Fibroblast of lung (primary cell): ENCODE measurements at regions not wholly inside any gene's neighbourhood (a gene's known extent, or its start where the extent isn't known, plus 50 kb on each side); places are given as distances from the start of the nearest gene placed in this dataset.

Experiments used
- DNase-seq, 2 donors: peaks; one replicate each; pipeline versions ENCODE4 v3.0.0 to v3.0.0-alpha.2; 2010; ENCODE audit warnings: low read depth in 2 of 2
- H2AFZ ChIP-seq: 2 replicates; pipeline ENCODE4 v1.5.1; 2012; ENCODE audit warnings: low read length, control low read depth, inconsistent platforms
- H3K27ac ChIP-seq: 2 replicates; pipeline ENCODE4 v1.5.1; 2011; ENCODE audit warnings: low read length, control low read depth; ENCODE audit not compliant: insufficient read depth
- H3K27me3 ChIP-seq: 2 replicates; pipeline ENCODE4 v1.5.1; 2011; ENCODE audit warnings: mild to moderate bottlenecking, low read length; ENCODE audit not compliant: control insufficient read depth, insufficient read depth
- H3K36me3 ChIP-seq: 2 replicates; pipeline ENCODE4 v1.5.1; 2011; ENCODE audit warnings: low read length; ENCODE audit not compliant: control insufficient read depth, insufficient read depth
- H3K4me1 ChIP-seq: 2 replicates; pipeline ENCODE4 v1.5.1; 2011; ENCODE audit warnings: low read length; ENCODE audit not compliant: control insufficient read depth, insufficient read depth; ENCODE audit errors: extremely low read depth
- H3K4me2 ChIP-seq: 2 replicates; pipeline ENCODE4 v1.5.1; 2011; ENCODE audit warnings: low read length, control low read depth; ENCODE audit not compliant: insufficient read depth; ENCODE audit errors: extremely low read depth
- H3K4me3 ChIP-seq, 4 experiments: fragments of 200-600 bp in 1 of 4; sonication (generic) in 1 of 4; replicated peaks in 1 of 4; 2 replicates each; pipeline ENCODE4 v1.5.1; 2011 to 2016; ENCODE audit warnings: low read length in 4 of 4, low read depth in 3 of 4, mild to moderate bottlenecking in 3 of 4, control low read depth in 2 of 4, inconsistent platforms in 1 of 4, mixed read lengths in 1 of 4; ENCODE audit not compliant: insufficient read depth in 1 of 4; ENCODE audit errors: control extremely low read depth in 1 of 4
- H3K79me2 ChIP-seq: 2 replicates; pipeline ENCODE4 v1.5.1; 2012; ENCODE audit warnings: mild to moderate bottlenecking, low read length, inconsistent platforms; ENCODE audit not compliant: control insufficient read depth, insufficient read depth
- H3K9ac ChIP-seq: 2 replicates; pipeline ENCODE4 v1.5.1; 2011; ENCODE audit warnings: mild to moderate bottlenecking, low read length, control low read depth; ENCODE audit not compliant: insufficient read depth
- H3K9me3 ChIP-seq: 2 replicates; pipeline ENCODE4 v1.5.1; 2012; ENCODE audit warnings: low read depth, low read length; ENCODE audit not compliant: control insufficient read depth, insufficient read depth
- H4K20me1 ChIP-seq: 2 replicates; pipeline ENCODE4 v1.5.1; 2011; ENCODE audit warnings: low read length; ENCODE audit not compliant: control insufficient read depth, insufficient read depth; ENCODE audit errors: extremely low read depth
- CTCF ChIP-seq, 2 donors: IDR thresholded peaks in 1 of 2; conservative IDR thresholded peaks in 1 of 2; 1 replicate in 1 of 2; 2 replicates in 1 of 2; pipeline ENCODE4 v1.5.1; 2011 to 2012; ENCODE audit warnings: low read length in 2 of 2, control low read depth in 1 of 2, inconsistent platforms in 1 of 2, low read depth in 1 of 2, mild to moderate bottlenecking in 1 of 2
- EZH2 ChIP-seq: IDR thresholded peaks from 2 replicates; pipeline ENCODE4 v1.5.1; 2012; ENCODE audit warnings: low read length, control low read depth, mild to moderate bottlenecking; ENCODE audit errors: missing control alignments

GRCh38 chr22:47377926-47378560, 615.6 kb downstream of the TBC1D22A start:
- H3K36me3 ChIP-seq, result no peaks in the 10 kb centered on the region
- H3K27me3 ChIP-seq, result no peaks in the 10 kb centered on the region
- no peak overlapping the region for H3K4me3 ChIP-seq
- no peaks in the 10 kb centered on the region for H4K20me1 ChIP-seq
- no peak overlapping the region for H3K9ac ChIP-seq
- no peak for DNase-seq
- TF ChIP-seq EZH2, result no peak
- TF ChIP-seq CTCF (conservative IDR thresholded peaks at IDR 0.05 in 1 of 2, IDR thresholded peaks at IDR 0.05 in 1 of 2; ENCODE audit: low read depth in 1 of 2, low read length in 2 of 2), result no peak
- no peak overlapping the region for H3K4me2 ChIP-seq
- H3K27ac ChIP-seq, result no peak overlapping the region
- no peaks in the 10 kb centered on the region for H3K4me1 ChIP-seq
- no peaks in the 10 kb centered on the region for H3K9me3 ChIP-seq
- H2AFZ ChIP-seq, result no peak overlapping the region
- H3K79me2 ChIP-seq, result no peaks in the 10 kb centered on the region

DNA sequence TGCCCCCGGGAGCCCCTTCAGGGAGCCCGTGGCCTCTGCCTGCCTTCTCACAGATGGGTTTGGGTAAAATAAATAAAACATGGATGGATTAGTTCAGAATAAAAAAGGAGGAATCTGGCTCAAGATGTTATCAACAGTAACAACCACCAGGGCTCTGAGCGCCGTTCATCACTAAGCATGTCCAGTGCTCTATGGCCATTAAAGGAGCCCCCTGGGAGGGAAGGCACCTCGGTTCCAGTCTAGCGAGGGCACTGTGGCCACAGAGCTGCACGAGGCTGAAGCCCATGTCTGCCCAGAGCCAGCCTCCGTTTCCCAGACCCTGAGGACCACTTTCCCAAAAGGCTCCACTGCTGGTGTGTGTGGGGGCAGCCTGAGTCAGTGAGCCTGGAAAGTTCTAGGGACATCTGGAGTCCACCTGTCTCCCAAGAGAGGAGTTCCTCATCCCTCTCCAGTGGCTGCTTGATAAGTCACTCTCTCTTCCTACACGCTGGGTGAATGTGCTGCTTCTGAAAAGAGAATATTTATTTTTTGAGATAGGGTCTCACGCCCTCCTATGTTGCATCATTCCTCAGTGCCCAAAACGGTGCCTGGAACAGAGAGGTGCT, 614.6 kb downstream of the TBC1D22A start:
- Histone ChIP-seq H3K9me3 (no peaks in the 10 kb centered on the region), H3K9ac (no peak overlapping the region), H3K27ac (no peak overlapping the region), H2AFZ (no peak overlapping the region), H3K27me3 (no peaks in the 10 kb centered on the region), H3K4me2 (no peak overlapping the region), H4K20me1 (no peaks in the 10 kb centered on the region), H3K79me2 (no peaks in the 10 kb centered on the region), H3K4me1 (no peaks in the 10 kb centered on the region), H3K4me3 (no peak overlapping the region), H3K36me3 (no peaks in the 10 kb centered on the region)
- no peak for TF ChIP-seq EZH2
- TF ChIP-seq CTCF (conservative IDR thresholded peaks at IDR 0.05 in 1 of 2, IDR thresholded peaks at IDR 0.05 in 1 of 2; ENCODE audit: low read depth in 1 of 2, low read length in 2 of 2), result no peak
- DNase-seq, result no peak

DNA sequence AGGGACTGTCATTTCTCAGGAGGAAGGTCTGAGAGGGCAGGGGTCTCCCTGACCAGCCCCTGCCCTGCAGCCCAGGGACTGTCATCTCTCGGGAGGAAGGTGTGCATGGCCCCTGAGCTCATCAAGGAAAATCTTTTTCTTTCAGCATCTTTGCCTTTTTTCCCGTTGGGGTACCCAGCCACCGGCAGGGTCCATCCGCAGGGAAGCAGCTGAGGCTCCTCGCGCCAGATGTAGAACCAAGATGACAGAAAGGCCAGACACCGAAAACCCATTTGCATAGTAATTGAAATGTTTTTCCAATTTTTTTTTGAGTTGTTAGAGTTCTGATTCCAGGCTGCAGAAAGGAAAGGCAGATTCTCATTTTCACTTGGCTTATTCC, 613.9 kb downstream of the TBC1D22A start:
- Histone ChIP-seq H3K79me2 (no peaks in the 10 kb centered on the region), H3K9ac (no peak overlapping the region), H3K4me1 (no peaks in the 10 kb centered on the region), H3K4me3 (no peak overlapping the region), H3K27ac (no peak overlapping the region), H3K9me3 (no peaks in the 10 kb centered on the region), H3K4me2 (no peak overlapping the region), H2AFZ (no peak overlapping the region), H4K20me1 (no peaks in the 10 kb centered on the region), H3K36me3 (no peaks in the 10 kb centered on the region), H3K27me3 (no peaks in the 10 kb centered on the region)
- DNase-seq, result no peak
- TF ChIP-seq CTCF (conservative IDR thresholded peaks at IDR 0.05 in 1 of 2, IDR thresholded peaks at IDR 0.05 in 1 of 2; ENCODE audit: low read depth in 1 of 2, low read length in 2 of 2) (no peak), EZH2 (no peak)
